ENCODE measurements at regions not wholly inside any gene's neighbourhood (a gene's known extent, or its start where the extent isn't known, plus 50 kb on each side); places are given as distances from the start of the nearest gene placed in this dataset.

DNA sequence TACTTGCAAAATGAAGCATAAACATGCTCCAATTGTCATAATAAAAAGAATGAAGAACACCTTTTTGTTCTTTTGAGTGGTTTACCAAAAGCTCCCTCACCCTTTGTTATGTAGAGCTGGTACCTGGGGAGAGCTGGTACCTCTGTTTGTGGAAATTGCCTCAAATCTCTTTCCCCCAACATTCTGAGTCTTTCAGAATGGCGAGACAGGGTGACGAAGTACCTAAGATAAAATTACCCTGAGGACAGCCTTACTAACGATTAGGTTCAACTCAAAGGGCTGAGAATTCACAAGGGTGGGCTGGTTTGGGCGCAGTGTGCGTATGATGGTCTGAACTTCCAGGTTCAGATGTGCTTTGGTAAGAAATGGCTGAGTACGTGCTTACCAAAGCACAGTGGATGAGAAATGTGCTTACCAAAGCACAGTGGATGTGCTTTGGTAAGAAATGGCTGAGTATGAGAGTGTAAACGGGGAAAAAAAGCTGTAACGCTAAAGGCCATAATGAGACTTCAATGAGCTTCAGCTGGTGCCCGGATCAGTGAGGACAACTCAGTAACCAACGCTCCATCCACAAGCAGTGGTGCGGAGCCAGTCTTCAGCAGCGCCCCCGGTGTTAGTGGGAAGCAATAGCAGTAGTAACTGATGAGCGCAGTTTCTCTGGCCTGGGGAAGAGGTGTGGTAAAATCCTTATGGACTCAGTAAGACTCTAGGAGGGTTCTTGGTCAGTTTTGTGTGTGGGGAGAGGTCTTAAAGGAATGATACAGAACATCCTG lies 72.3 kb upstream of the LRIG1 start:
- WGBS, 3 donors: 79 to 84% (median 83%) methylated on average over 14 of the region's 14 CpGs
- intact Hi-C loops (cut with DNase I): no loop called here

DNA sequence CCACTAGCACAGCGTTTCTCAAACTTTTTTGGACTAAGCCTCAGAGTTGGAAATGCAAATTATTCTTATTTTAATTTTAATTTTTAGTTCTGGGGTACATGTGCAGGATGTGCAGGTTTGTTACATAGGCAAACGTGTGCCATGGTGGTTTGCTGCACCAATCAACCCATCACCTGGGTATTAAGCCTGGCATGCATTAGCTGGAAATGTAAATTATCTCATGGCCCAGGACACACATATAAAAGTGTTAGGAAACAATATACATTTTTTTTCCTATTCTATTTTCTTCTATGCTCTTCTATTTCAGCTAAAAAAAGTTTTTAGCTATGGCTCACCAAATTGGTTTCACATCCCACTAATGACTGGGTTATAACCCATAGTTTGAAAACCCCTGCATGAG lies 73.3 kb upstream of the LRIG1 start:
- no peaks in the 10 kb centered on the region for H3K27me3 ChIP-seq
- H3K27ac ChIP-seq: no peak overlapping the region
- intact Hi-C loops (cut with DNase I): no loop called here

More for the DNA sequence above, 72.3 kb upstream of the LRIG1 start:
- H3K27me3 ChIP-seq: no peaks in the 10 kb centered on the region
- H3K4me1 ChIP-seq (ENCODE audit: insufficient read depth): peaks cover 1% of the 10 kb centered on the region
- H3K9me3 ChIP-seq: no peaks in the 10 kb centered on the region
- TF ChIP-seq, protein P1, sequence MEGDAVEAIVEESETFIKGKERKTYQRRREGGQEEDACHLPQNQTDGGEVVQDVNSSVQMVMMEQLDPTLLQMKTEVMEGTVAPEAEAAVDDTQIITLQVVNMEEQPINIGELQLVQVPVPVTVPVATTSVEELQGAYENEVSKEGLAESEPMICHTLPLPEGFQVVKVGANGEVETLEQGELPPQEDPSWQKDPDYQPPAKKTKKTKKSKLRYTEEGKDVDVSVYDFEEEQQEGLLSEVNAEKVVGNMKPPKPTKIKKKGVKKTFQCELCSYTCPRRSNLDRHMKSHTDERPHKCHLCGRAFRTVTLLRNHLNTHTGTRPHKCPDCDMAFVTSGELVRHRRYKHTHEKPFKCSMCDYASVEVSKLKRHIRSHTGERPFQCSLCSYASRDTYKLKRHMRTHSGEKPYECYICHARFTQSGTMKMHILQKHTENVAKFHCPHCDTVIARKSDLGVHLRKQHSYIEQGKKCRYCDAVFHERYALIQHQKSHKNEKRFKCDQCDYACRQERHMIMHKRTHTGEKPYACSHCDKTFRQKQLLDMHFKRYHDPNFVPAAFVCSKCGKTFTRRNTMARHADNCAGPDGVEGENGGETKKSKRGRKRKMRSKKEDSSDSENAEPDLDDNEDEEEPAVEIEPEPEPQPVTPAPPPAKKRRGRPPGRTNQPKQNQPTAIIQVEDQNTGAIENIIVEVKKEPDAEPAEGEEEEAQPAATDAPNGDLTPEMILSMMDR (IDR thresholded peaks at IDR 0.05): no peak
- TF ChIP-seq EP300 (IDR thresholded peaks at IDR 0.05): no peak
- no peak for TF ChIP-seq POLR2A (IDR thresholded peaks at IDR 0.05)
- no peaks in the 10 kb centered on the region for H3K36me3 ChIP-seq
- H3K4me3 ChIP-seq: no peak overlapping the region
- no peak overlapping the region for H3K27ac ChIP-seq
- DNase-seq: peak in 1 of 5 donors; percentile 23

DNA sequence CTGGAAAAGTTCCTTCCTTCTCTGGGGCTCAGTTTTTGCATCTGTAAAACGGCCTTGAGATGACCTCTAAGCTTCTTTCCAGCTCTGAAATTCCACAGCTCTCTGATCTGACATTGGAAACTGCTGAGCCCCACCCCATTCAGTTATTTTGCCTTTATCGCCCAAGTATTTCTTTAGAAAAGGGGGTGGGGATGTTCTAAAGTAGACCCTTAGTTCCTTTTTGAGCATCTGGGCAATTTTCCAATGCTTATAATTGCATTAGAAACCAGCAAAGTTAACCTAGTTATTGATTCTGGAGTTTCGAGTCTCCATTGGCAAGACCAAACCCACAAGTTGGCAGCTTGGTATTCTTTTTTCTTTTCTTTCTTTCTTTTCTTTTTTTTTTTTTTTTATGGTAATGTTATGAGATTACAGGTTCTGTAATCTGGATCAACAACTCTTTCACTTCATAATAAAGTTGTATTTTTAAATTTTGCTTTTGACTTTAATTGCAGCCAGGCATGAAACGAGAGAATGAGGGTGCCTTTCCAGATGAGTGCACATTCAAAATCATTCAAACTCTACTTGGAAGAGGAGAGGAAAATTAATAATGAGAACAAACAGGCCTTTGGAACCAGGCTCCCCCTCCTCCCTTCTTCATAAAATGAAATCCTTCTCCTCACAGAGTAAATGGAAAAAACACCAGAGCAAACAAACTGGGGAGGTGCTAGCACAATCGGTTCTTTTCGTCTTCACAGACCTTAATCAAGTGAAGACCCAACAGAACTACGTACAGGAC lies 76.8 kb upstream of the LRIG1 start:
- H3K4me3 ChIP-seq: no peak overlapping the region
- H3K9me3 ChIP-seq: no peaks in the 10 kb centered on the region
- no peaks in the 10 kb centered on the region for H3K36me3 ChIP-seq
- intact Hi-C loops (cut with DNase I): no loop called here
- WGBS, 3 donors: 44 to 63% (median 52%) methylated on average over 7 of the region's 7 CpGs
- H3K4me1 ChIP-seq (ENCODE audit: insufficient read depth): no peaks in the 10 kb centered on the region
- DNase-seq: no peak
- TF ChIP-seq EP300 (IDR thresholded peaks at IDR 0.05) (no peak), POLR2A (IDR thresholded peaks at IDR 0.05) (no peak)
- TF ChIP-seq, protein P1 (IDR thresholded peaks at IDR 0.05): no peak
- no peaks in the 10 kb centered on the region for H3K27me3 ChIP-seq
- no peak overlapping the region for H3K27ac ChIP-seq

More for the DNA sequence above, 73.3 kb upstream of the LRIG1 start:
- no peak for DNase-seq
- TF ChIP-seq EP300 (IDR thresholded peaks at IDR 0.05): no peak
- TF ChIP-seq POLR2A (IDR thresholded peaks at IDR 0.05): no peak
- TF ChIP-seq, protein P1 (IDR thresholded peaks at IDR 0.05): no peak
- Histone ChIP-seq H3K4me1 (ENCODE audit: insufficient read depth) (peaks cover 1% of the 10 kb centered on the region), H3K9me3 (no peaks in the 10 kb centered on the region), H3K4me3 (no peak overlapping the region), H3K36me3 (no peaks in the 10 kb centered on the region)
- WGBS, 3 donors: 90 to 91% (median 90%) methylated on average over 2 of the region's 2 CpGs

DNA sequence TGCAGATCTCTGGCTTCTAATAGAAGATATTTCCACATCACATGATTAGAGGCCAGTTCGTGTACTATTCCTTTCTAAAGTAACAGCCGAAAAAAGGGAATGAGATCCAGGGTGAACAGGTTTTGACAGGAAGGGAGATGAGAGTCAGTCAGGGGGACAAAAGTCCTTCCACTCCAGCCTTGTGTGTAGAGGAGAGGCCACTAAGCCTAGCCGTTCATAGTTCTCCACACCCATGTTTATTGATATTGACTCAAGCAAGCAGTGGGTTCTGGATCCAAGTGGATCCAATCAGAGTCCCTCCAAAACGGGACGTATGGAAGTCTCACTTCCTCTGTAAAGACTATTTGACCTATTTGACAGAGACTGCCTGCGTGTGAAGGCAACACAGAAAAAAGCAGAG lies 80.4 kb upstream of the LRIG1 start:
- no peak for DNase-seq
- Histone ChIP-seq H3K27me3 (no peaks in the 10 kb centered on the region), H3K4me3 (no peak overlapping the region), H3K9me3 (no peaks in the 10 kb centered on the region), H3K4me1 (ENCODE audit: insufficient read depth) (peaks cover 3% of the 10 kb centered on the region), H3K27ac (no peak overlapping the region), H3K36me3 (no peaks in the 10 kb centered on the region)
- WGBS, 3 donors: 88 to 91% (median 89%) methylated on average over 6 of the region's 6 CpGs
- TF ChIP-seq EP300 (IDR thresholded peaks at IDR 0.05): no peak
- no peak for TF ChIP-seq POLR2A (IDR thresholded peaks at IDR 0.05)
- TF ChIP-seq, protein P1 (IDR thresholded peaks at IDR 0.05): no peak
- intact Hi-C loops (cut with DNase I): no loop called here

All from ovary (tissue), 7 donors.